ENCODE measurements at regions not wholly inside any gene's neighbourhood (a gene's known extent, or its start where the extent isn't known, plus 50 kb on each side); places are given as distances from the start of the nearest gene placed in this dataset.

DNA sequence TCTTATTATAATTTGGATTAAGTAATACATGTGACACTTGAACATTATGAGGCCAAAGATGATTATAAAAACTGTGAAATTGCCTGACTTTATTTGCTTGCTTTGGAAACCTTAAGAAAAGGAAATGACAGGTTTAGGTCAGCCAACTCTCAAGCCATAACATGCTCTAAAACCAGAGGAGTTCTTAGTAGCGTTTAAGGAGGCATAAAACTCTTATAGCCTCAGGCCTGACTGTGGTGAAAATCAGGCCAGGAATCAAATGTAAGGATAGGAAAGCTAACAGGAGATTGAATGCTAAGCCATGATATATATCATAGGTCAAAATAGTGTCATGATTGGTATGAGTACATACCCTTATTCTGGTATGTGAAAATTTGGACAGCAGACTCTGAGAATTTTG lies 1142.4 kb upstream of the MIR17HG start:
- TF ChIP-seq POLR2A (IDR thresholded peaks at IDR 0.05), result no peak
- TF ChIP-seq, protein P1, sequence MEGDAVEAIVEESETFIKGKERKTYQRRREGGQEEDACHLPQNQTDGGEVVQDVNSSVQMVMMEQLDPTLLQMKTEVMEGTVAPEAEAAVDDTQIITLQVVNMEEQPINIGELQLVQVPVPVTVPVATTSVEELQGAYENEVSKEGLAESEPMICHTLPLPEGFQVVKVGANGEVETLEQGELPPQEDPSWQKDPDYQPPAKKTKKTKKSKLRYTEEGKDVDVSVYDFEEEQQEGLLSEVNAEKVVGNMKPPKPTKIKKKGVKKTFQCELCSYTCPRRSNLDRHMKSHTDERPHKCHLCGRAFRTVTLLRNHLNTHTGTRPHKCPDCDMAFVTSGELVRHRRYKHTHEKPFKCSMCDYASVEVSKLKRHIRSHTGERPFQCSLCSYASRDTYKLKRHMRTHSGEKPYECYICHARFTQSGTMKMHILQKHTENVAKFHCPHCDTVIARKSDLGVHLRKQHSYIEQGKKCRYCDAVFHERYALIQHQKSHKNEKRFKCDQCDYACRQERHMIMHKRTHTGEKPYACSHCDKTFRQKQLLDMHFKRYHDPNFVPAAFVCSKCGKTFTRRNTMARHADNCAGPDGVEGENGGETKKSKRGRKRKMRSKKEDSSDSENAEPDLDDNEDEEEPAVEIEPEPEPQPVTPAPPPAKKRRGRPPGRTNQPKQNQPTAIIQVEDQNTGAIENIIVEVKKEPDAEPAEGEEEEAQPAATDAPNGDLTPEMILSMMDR (IDR thresholded peaks at IDR 0.05), result no peak
